WERI-Rb-1 (cell line): ENCODE measurements at regions not wholly inside any gene's neighbourhood (a gene's known extent, or its start where the extent isn't known, plus 50 kb on each side); places are given as distances from the start of the nearest gene placed in this dataset.
A peak's percentile ranks its signal among the peaks of the same experiment; 100 is the strongest.

ENCODE experiments used
- DNase-seq: peaks from one replicate; pipeline ENCODE4 v3.0.0-alpha.2; 2020
- H3K27ac ChIP-seq: fragments of 250-450 bp; sonication (Bioruptor Pico); 2 replicates; pipeline ENCODE4 v1.5.1; 2020; ENCODE audit warnings: mild to moderate bottlenecking, moderate library complexity
- H3K27me3 ChIP-seq: fragments of 250-450 bp; sonication (Bioruptor Pico); 2 replicates; pipeline ENCODE4 v1.5.1; 2021; ENCODE audit warnings: mild to moderate bottlenecking, low read depth, moderate library complexity; ENCODE audit not compliant: insufficient read depth, severe bottlenecking
- H3K36me3 ChIP-seq: fragments of 250-450 bp; sonication (Bioruptor Pico); 2 replicates; pipeline ENCODE4 v1.5.1; 2020; ENCODE audit warnings: mild to moderate bottlenecking, moderate library complexity
- H3K4me3 ChIP-seq: 2 replicates; pipeline ENCODE4 v1.5.1; 2011; ENCODE audit warnings: low read depth, mild to moderate bottlenecking, control low read depth, low read length
- H3K9me3 ChIP-seq: fragments of 250-450 bp; sonication (Bioruptor Pico); 2 replicates; pipeline ENCODE4 v1.5.1; 2021; ENCODE audit warnings: mild to moderate bottlenecking, moderate library complexity; ENCODE audit not compliant: severe bottlenecking
- TF ChIP-seq, protein P1 (sequence below): IDR thresholded peaks from 2 replicates; pipeline ENCODE4 v1.5.1; 2011; ENCODE audit warnings: low read depth, mild to moderate bottlenecking, control low read depth, inconsistent platforms, low read length

DNA sequence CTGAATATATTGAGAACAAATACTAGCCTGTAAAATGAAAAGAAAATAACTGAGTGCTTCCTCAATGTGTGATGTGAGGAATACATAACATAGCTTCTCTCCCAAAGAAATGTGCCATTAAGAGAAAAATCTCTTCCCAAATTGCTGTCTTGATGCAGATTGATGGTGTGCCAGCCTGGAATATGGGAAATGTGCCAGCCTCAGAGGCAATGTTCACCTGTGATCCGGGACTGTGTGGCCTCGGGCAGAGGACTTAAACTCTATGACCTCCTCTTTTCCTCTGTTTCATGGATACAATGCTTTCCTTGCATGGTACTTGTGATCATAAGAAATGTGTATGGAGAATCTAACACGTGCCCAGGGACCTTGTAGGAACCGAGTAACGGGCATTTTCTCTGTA is 370.9 kb downstream of the DIRAS2 start:
- Histone ChIP-seq H3K36me3 (no peaks in the 10 kb centered on the region), H3K27ac (no peak overlapping the region), H3K4me3 (no peak overlapping the region), H3K9me3 (peaks cover 4% of the 10 kb centered on the region), H3K27me3 (no peaks in the 10 kb centered on the region)
- TF ChIP-seq, protein P1, sequence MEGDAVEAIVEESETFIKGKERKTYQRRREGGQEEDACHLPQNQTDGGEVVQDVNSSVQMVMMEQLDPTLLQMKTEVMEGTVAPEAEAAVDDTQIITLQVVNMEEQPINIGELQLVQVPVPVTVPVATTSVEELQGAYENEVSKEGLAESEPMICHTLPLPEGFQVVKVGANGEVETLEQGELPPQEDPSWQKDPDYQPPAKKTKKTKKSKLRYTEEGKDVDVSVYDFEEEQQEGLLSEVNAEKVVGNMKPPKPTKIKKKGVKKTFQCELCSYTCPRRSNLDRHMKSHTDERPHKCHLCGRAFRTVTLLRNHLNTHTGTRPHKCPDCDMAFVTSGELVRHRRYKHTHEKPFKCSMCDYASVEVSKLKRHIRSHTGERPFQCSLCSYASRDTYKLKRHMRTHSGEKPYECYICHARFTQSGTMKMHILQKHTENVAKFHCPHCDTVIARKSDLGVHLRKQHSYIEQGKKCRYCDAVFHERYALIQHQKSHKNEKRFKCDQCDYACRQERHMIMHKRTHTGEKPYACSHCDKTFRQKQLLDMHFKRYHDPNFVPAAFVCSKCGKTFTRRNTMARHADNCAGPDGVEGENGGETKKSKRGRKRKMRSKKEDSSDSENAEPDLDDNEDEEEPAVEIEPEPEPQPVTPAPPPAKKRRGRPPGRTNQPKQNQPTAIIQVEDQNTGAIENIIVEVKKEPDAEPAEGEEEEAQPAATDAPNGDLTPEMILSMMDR: no peak
- no peak for DNase-seq

DNA sequence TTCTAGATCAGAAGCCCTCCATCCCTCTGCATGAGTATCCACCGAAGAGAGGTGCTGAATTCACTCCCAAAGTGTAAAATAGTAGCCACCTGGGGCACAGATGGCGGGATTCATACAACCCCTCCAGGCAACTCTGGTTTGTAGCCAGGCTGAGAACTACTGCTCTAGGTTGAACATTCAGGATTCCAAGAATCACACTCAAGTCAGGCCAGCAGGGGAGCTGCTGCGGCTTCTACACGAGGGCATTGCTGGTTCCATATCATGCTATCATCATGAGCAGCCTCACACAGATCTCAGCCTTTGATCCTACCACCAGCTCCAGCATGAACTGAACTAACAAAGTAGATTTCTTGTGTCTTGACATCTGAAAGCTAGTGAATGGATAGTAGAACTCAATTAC is 367.9 kb downstream of the DIRAS2 start:
- no peaks in the 10 kb centered on the region for H3K36me3 ChIP-seq
- H3K4me3 ChIP-seq: no peak overlapping the region
- no peak overlapping the region for H3K27ac ChIP-seq
- TF ChIP-seq, protein P1: peak; percentile 27
- DNase-seq: no peak
- H3K27me3 ChIP-seq: no peaks in the 10 kb centered on the region
- H3K9me3 ChIP-seq: peaks cover 4% of the 10 kb centered on the region

DNA sequence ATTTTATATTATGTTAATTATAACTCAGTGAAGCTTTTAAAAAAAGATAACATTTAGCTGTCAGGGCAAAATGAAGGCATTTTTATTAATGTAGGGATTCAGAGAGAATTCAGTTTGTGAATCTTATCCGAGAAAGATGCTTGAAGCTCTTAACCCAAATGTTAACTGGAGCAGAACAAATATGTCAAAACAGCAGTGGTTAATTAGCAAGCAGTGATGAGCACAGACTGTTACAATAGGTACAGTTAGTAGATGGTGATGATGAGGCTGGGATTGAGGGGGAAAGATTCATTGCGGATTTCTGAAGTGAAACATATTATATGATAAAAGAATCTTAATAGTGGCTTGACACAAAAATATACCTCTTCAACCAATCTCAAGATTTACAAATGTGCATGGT is 356.7 kb downstream of the DIRAS2 start:
- no peaks in the 10 kb centered on the region for H3K36me3 ChIP-seq
- TF ChIP-seq, protein P1: no peak
- H3K27ac ChIP-seq: no peak overlapping the region
- no peaks in the 10 kb centered on the region for H3K9me3 ChIP-seq
- no peaks in the 10 kb centered on the region for H3K27me3 ChIP-seq
- no peak for DNase-seq
- no peak overlapping the region for H3K4me3 ChIP-seq

DNA sequence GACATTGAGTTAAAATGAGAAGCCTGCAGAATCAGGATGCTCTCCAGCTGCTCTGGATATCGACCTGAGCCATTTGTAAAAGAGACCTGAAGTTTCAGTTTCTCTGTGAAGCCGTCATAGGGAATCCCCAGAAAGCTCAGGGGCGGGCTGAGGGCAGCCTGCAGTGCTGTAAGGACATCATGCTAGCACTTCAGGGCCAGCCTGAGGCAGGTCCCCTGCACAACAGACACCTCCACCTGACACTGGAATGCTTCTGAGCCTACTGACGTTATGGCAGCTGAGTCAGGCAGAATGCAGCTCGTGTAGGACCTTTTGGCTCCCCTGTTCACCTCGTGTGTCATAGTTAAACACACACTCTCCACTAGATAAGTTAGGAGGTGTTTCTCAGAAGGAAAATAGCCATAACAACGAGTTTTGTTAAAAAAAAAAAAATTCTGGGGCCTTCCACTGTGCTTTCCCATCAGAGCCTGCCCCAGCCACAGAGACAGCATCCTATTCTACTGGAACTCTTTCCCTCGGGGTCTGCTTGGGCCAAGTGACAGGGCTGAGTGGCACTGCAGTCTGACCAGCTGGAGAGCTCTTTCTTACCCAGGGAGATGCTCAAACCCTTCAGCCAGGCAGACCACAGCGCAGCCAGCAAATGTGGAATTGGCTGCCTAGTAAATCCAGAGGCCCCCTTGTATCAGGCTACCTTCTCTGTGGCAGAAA is 354.9 kb downstream of the DIRAS2 start:
- no peak overlapping the region for H3K27ac ChIP-seq
- H3K27me3 ChIP-seq: no peaks in the 10 kb centered on the region
- H3K9me3 ChIP-seq: no peaks in the 10 kb centered on the region
- H3K4me3 ChIP-seq: no peak overlapping the region
- TF ChIP-seq, protein P1: no peak
- no peaks in the 10 kb centered on the region for H3K36me3 ChIP-seq
- DNase-seq: no peak

DNA sequence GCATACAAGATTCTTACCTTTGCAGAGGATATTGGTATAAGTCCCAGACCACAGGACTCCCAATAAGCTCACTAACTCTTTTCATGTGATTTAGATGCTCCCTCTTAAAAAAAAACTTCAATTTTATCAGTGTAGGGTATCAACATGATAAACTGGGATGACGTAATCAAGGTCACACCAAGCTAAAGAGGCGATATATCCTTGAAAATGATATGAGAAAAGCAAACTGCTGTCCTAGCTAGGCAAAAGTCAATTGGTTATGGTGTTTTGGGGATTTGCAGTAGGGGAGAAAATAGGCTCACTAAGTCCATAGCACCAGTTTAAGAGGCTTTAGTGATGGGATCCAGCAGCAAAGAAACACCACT is 354.4 kb downstream of the DIRAS2 start:
- no peaks in the 10 kb centered on the region for H3K36me3 ChIP-seq
- no peaks in the 10 kb centered on the region for H3K9me3 ChIP-seq
- no peak for DNase-seq
- TF ChIP-seq, protein P1: no peak
- H3K27ac ChIP-seq: no peak overlapping the region
- H3K27me3 ChIP-seq: no peaks in the 10 kb centered on the region
- H3K4me3 ChIP-seq: no peak overlapping the region
